GM23338 (cell line): ENCODE measurements at regions not wholly inside any gene's neighbourhood (a gene's known extent, or its start where the extent isn't known, plus 50 kb on each side); places are given as distances from the start of the nearest gene placed in this dataset.

ENCODE experiments used
- ATAC-seq: fragments of 200-7000 bp; cut with Tn5 transposase; 3 replicates; pipeline ENCODE4 v1.9.1; 2020
- DNase-seq: peaks from one replicate; pipeline ENCODE4 v3.0.0-alpha.2; 2015; ENCODE audit warnings: low spot score
- H2AFZ ChIP-seq: fragments of 200-600 bp; sonication (generic); 2 replicates; pipeline ENCODE4 v1.8.0; 2016; ENCODE audit warnings: antibody characterized with exemption, mild to moderate bottlenecking, moderate library complexity
- H3F3A ChIP-seq: fragments of 200-600 bp; sonication (generic); replicated peaks from 2 replicates; pipeline ENCODE4 v1.8.0; 2017; ENCODE audit warnings: antibody characterized with exemption, mixed run types, low read depth
- H3K27ac ChIP-seq: fragments of 200-600 bp; sonication (generic); 2 replicates; pipeline ENCODE4 v1.6.1; 2016; ENCODE audit warnings: low read depth
- H3K27me3 ChIP-seq: fragments of 200-600 bp; sonication (generic); 2 replicates; pipeline ENCODE4 v1.8.0; 2016; ENCODE audit warnings: mild to moderate bottlenecking, mixed run types, moderate library complexity; ENCODE audit not compliant: insufficient read depth
- H3K36me3 ChIP-seq: fragments of 200-600 bp; sonication (generic); 2 replicates; pipeline ENCODE4 v1.8.0; 2016; ENCODE audit warnings: mild to moderate bottlenecking; ENCODE audit not compliant: insufficient read depth
- H3K4me1 ChIP-seq: fragments of 200-600 bp; sonication (generic); 2 replicates; pipeline ENCODE4 v1.8.0; 2016; ENCODE audit warnings: mild to moderate bottlenecking, moderate library complexity; ENCODE audit not compliant: insufficient read depth
- H3K4me2 ChIP-seq: fragments of 200-600 bp; sonication (generic); 2 replicates; pipeline ENCODE4 v1.7.1; 2017; ENCODE audit warnings: mixed run types
- H3K4me3 ChIP-seq: fragments of 200-600 bp; sonication (generic); 2 replicates; pipeline ENCODE4 v1.6.1; 2016; ENCODE audit warnings: mixed run types
- H3K79me2 ChIP-seq: fragments of 200-600 bp; sonication (generic); replicated peaks from 2 replicates; pipeline ENCODE4 v1.8.0; 2017; ENCODE audit warnings: mild to moderate bottlenecking; ENCODE audit not compliant: insufficient read depth
- H3K9me2 ChIP-seq: fragments of 200-600 bp; sonication (generic); 2 replicates; pipeline ENCODE4 v1.8.0; 2017; ENCODE audit not compliant: insufficient read depth
- H4K20me1 ChIP-seq: fragments of 200-600 bp; sonication (generic); replicated peaks from 2 replicates; pipeline ENCODE4 v1.8.0; 2017; ENCODE audit warnings: mild to moderate bottlenecking; ENCODE audit not compliant: insufficient read depth
- H3K27ac Mint-ChIP-seq: 2 replicates; pipeline ENCODE4 v1.8.0; 2020; ENCODE audit warnings: inconsistent platforms, mild to moderate bottlenecking, moderate library complexity, mixed read lengths
- H3K27me3 Mint-ChIP-seq: 3 replicates; pipeline ENCODE4 v1.8.0; 2022; ENCODE audit warnings: low read depth, mild to moderate bottlenecking, moderate library complexity, mixed read lengths, inconsistent platforms; ENCODE audit not compliant: insufficient read depth, poor library complexity
- H3K36me3 Mint-ChIP-seq: 3 replicates; pipeline ENCODE4 v1.8.0; 2021; ENCODE audit warnings: low read depth, mild to moderate bottlenecking, inconsistent platforms, moderate library complexity, mixed read lengths
- H3K4me1 Mint-ChIP-seq: 3 replicates; pipeline ENCODE4 v1.8.0; 2020; ENCODE audit warnings: mild to moderate bottlenecking, inconsistent platforms, mixed read lengths
- H3K4me3 Mint-ChIP-seq: 3 replicates; pipeline ENCODE4 v1.8.0; 2021; ENCODE audit warnings: moderate library complexity, mild to moderate bottlenecking, inconsistent platforms, mixed read lengths
- H3K9me3 Mint-ChIP-seq: 3 replicates; pipeline ENCODE4 v1.8.0; 2020; ENCODE audit warnings: moderate library complexity, mild to moderate bottlenecking, inconsistent platforms, mixed read lengths
- CREB1 ChIP-seq: fragments of 250-450 bp; sonication (Bioruptor Pico); IDR thresholded peaks from 2 replicates; pipeline ENCODE4 v1.5.0; 2020; ENCODE audit warnings: low read depth, mild to moderate bottlenecking, moderate library complexity
- ETS1 ChIP-seq: IDR thresholded peaks from 2 replicates; pipeline ENCODE4 v1.6.1; 2016; ENCODE audit warnings: antibody characterized with exemption
- EZH2 ChIP-seq: fragments of 200-600 bp; sonication (generic); IDR thresholded peaks from one replicate; pipeline ENCODE4 v1.8.0; 2017; ENCODE audit warnings: antibody characterized with exemption, mild to moderate bottlenecking, low read depth; ENCODE audit not compliant: unreplicated experiment
- JUNB ChIP-seq: IDR thresholded peaks from one replicate; pipeline ENCODE4 v1.6.1; 2016; ENCODE audit warnings: antibody characterized with exemption; ENCODE audit not compliant: unreplicated experiment
- NANOG ChIP-seq: IDR thresholded peaks from 2 replicates; pipeline ENCODE4 v1.6.1; 2016; ENCODE audit warnings: antibody characterized with exemption, borderline replicate concordance
- POLR2AphosphoS5 ChIP-seq: IDR thresholded peaks from 2 replicates; pipeline ENCODE4 v1.6.1; 2016; ENCODE audit warnings: antibody characterized with exemption, low read depth
- REST ChIP-seq: IDR thresholded peaks from one replicate; pipeline ENCODE4 v1.6.1; 2018; ENCODE audit warnings: antibody characterized with exemption; ENCODE audit not compliant: unreplicated experiment
- STAT1 ChIP-seq: IDR thresholded peaks from one replicate; pipeline ENCODE4 v1.6.1; 2016; ENCODE audit warnings: antibody characterized with exemption; ENCODE audit not compliant: unreplicated experiment
- ZNF114 ChIP-seq: fragments of 250-450 bp; sonication (Bioruptor Pico); IDR thresholded peaks from 2 replicates; pipeline ENCODE4 v1.5.0; 2020; ENCODE audit warnings: mild to moderate bottlenecking, moderate library complexity
- ZNF331 ChIP-seq: fragments of 250-450 bp; sonication (Bioruptor Pico); IDR thresholded peaks from 2 replicates; pipeline ENCODE4 v1.5.0; 2020; ENCODE audit warnings: low read depth, mild to moderate bottlenecking, moderate library complexity

- no peak for TF ChIP-seq REST
- TF ChIP-seq ZNF114, result no peak
- TF ChIP-seq CREB1 (CRISPR knock-in tag), result no peak
- no peak for TF ChIP-seq EZH2
- TF ChIP-seq POLR2AphosphoS5, result no peak
- TF ChIP-seq NANOG, result no peak
- TF ChIP-seq ZNF331 (CRISPR knock-in tag), result no peak
- TF ChIP-seq ETS1, result no peak
- TF ChIP-seq STAT1, result no peak
These were observed 113.7 kb upstream of the COPS8 start (continued) for GRCh38 chr2:236971919-236972381.

- Mint-ChIP-seq H3K27ac (no peak overlapping the region), H3K4me3 (no peak overlapping the region), H3K27me3 (peaks cover 10% of the 10 kb centered on the region), H3K36me3 (no peaks in the 10 kb centered on the region), H3K4me1 (peaks cover 37% of the 10 kb centered on the region), H3K9me3 (peaks cover 2% of the 10 kb centered on the region; the same call in 1 of the 3 replicates)
- no peak overlapping the region for H3K27ac ChIP-seq
- DNase-seq, result peak; percentile 31
- no peak overlapping the region for H3K4me3 ChIP-seq
- H3K36me3 ChIP-seq, result no peaks in the 10 kb centered on the region
- ATAC-seq, result peak; percentile 90
- H3K4me2 ChIP-seq, result no peak overlapping the region
- TF ChIP-seq POLR2AphosphoS5, result no peak
- no peak for TF ChIP-seq ZNF114
- TF ChIP-seq JUNB, result no peak
- no peak for TF ChIP-seq EZH2
- no peak for TF ChIP-seq REST
- peaks cover 16% of the 10 kb centered on the region; the same call in 1 of the 2 replicates for H3K4me1 ChIP-seq
- H3F3A ChIP-seq, result no peaks in the 10 kb centered on the region
- peaks cover 14% of the 10 kb centered on the region for H3K9me2 ChIP-seq
- no peaks in the 10 kb centered on the region for H3K27me3 ChIP-seq
- no peaks in the 10 kb centered on the region for H3K79me2 ChIP-seq
- H2AFZ ChIP-seq, result peak overlapping the region; percentile 66; the same call in 1 of the 2 replicates
- no peaks in the 10 kb centered on the region for H4K20me1 ChIP-seq
These were observed 113.0 kb upstream of the COPS8 start for GRCh38 chr2:236972491-236973342.
